Lower leg skin (tissue), 3 donors: ENCODE measurements at regions not wholly inside any gene's neighbourhood (a gene's known extent, or its start where the extent isn't known, plus 50 kb on each side); places are given as distances from the start of the nearest gene placed in this dataset.
"Not testable (repeated sequence)": the region's sequence is repeated elsewhere in the genome, so short reads cannot be mapped to it uniquely, and the experiment has no call there.

Experiments
- CTCF ChIP-seq, 3 donors: fragments of 450-650 bp; IDR thresholded peaks; one replicate each; pipeline ENCODE4 v1.5.1; 2016; ENCODE audit warnings: antibody characterized with exemption in 3 of 3, mild to moderate bottlenecking in 3 of 3, moderate library complexity in 2 of 3
- POLR2A ChIP-seq, 2 donors: fragments of 450-650 bp; IDR thresholded peaks; one replicate each; pipeline ENCODE4 v1.6.1; 2016 to 2017; ENCODE audit warnings: antibody characterized with exemption in 2 of 2, mild to moderate bottlenecking in 1 of 2, moderate library complexity in 1 of 2

- not testable (repeated sequence) for TF ChIP-seq CTCF, POLR2A (IDR thresholded peaks at IDR 0.05)
Observed at GRCh38 chr1:143884532-143884931, 87.3 kb downstream of the FAM72C start.
